ENCODE measurements at regions not wholly inside any gene's neighbourhood (a gene's known extent, or its start where the extent isn't known, plus 50 kb on each side); places are given as distances from the start of the nearest gene placed in this dataset.

- no peak overlapping the region for H3K27ac ChIP-seq (ENCODE audit: insufficient read depth, low read depth, low read length)
- H3K4me2 ChIP-seq (ENCODE audit: insufficient read depth, low read length): no peak overlapping the region
- dilution Hi-C loops (cut with MboI; ENCODE audit: extremely low pct_ligation_motif_present, low sequenced_read_pairs) (no loop called here), intact Hi-C loops (cut with micrococcal nuclease) (no loop called here)
- peaks cover 2% of the 10 kb centered on the region for H3K9me3 ChIP-seq (replicated peaks; ENCODE audit: control insufficient read depth, insufficient read depth, low read length)
- DNase-seq (ENCODE audit: low read depth, low spot score): no peak
- CTCF ChIA-PET: no interaction called here
- H3K36me3 ChIP-seq (ENCODE audit: control insufficient read depth in 2 of 2, extremely low read depth in 1 of 2, insufficient read depth in 2 of 2, low read length in 2 of 2): no peaks in the 10 kb centered on the region
- no peak for FAIRE-seq
- no peaks in the 10 kb centered on the region for H3K27me3 ChIP-seq (ENCODE audit: control insufficient read depth in 2 of 2, insufficient read depth in 2 of 2, low read length in 2 of 2)
- no peaks in the 10 kb centered on the region for H3K4me1 ChIP-seq (ENCODE audit: control insufficient read depth, extremely low read depth, insufficient read depth, low read length)
- no peak overlapping the region for H3K4me3 ChIP-seq (replicated peaks in 1 of 3; ENCODE audit: insufficient read depth in 1 of 3, low read depth in 1 of 3, low read length in 3 of 3)
- TF ChIP-seq EZH2 (IDR thresholded peaks at IDR 0.05; ENCODE audit: borderline replicate concordance, low read depth, low read length, severe bottlenecking) (no peak), POLR2AphosphoS5 (IDR thresholded peaks at IDR 0.05; ENCODE audit: insufficient read depth, low read depth, low read length) (no peak), MYC (IDR thresholded peaks at IDR 0.05; ENCODE audit: low read depth, low read length) (no peak), POLR2A (IDR thresholded peaks at IDR 0.05; ENCODE audit: low read depth, low read length) (no peak), FOS (IDR thresholded peaks at IDR 0.05; ENCODE audit: borderline replicate concordance, insufficient read depth, low read length) (no peak), GATA2 (IDR thresholded peaks at IDR 0.05; ENCODE audit: insufficient read depth, insufficient read length, low read depth, low read length) (no peak)
- TF ChIP-seq, protein P1, sequence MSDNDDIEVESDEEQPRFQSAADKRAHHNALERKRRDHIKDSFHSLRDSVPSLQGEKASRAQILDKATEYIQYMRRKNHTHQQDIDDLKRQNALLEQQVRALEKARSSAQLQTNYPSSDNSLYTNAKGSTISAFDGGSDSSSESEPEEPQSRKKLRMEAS (IDR thresholded peaks at IDR 0.05; ENCODE audit: insufficient read depth, insufficient read length): no peak
- TF ChIP-seq, protein P2, sequence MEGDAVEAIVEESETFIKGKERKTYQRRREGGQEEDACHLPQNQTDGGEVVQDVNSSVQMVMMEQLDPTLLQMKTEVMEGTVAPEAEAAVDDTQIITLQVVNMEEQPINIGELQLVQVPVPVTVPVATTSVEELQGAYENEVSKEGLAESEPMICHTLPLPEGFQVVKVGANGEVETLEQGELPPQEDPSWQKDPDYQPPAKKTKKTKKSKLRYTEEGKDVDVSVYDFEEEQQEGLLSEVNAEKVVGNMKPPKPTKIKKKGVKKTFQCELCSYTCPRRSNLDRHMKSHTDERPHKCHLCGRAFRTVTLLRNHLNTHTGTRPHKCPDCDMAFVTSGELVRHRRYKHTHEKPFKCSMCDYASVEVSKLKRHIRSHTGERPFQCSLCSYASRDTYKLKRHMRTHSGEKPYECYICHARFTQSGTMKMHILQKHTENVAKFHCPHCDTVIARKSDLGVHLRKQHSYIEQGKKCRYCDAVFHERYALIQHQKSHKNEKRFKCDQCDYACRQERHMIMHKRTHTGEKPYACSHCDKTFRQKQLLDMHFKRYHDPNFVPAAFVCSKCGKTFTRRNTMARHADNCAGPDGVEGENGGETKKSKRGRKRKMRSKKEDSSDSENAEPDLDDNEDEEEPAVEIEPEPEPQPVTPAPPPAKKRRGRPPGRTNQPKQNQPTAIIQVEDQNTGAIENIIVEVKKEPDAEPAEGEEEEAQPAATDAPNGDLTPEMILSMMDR (IDR thresholded peaks at IDR 0.05; ENCODE audit: extremely low read depth in 1 of 2, insufficient read depth in 1 of 2, low read depth in 1 of 2, low read length in 2 of 2): no peak
- H2AFZ ChIP-seq (ENCODE audit: low read depth, low read length): no peak overlapping the region
- H3K79me2 ChIP-seq (ENCODE audit: control insufficient read depth, insufficient read depth, low read length): no peaks in the 10 kb centered on the region
- H3K9me1 ChIP-seq (replicated peaks; ENCODE audit: control insufficient read depth, extremely low read depth, insufficient read depth, low read length): no peaks in the 10 kb centered on the region
- no peaks in the 10 kb centered on the region for H4K20me1 ChIP-seq (replicated peaks; ENCODE audit: control insufficient read depth, extremely low read depth, insufficient read depth, low read length)
- no peak overlapping the region for H3K9ac ChIP-seq (replicated peaks; ENCODE audit: extremely low read depth, insufficient read depth, low read length)
- POLR2A ChIA-PET: no interaction called here
- BruUV-seq (replicated peaks): no TSS peak
Observed at GRCh38 chr1:104392552-104392951, 642.9 kb downstream of the AMY1C start.

All from endothelial cell of umbilical vein (primary cell).